ENCODE measurements at regions not wholly inside any gene's neighbourhood (a gene's known extent, or its start where the extent isn't known, plus 50 kb on each side); places are given as distances from the start of the nearest gene placed in this dataset.

GRCh38 chr13:40275155-40275554 lies 391.3 kb downstream of the FOXO1 start:
- Histone ChIP-seq H2BK12ac (ENCODE audit: low read length in 2 of 2) (no peak overlapping the region), H2AFZ (ENCODE audit: low read depth, low read length) (no peak overlapping the region), H3K4me2 (ENCODE audit: low read length, poor library complexity, severe bottlenecking) (no peak overlapping the region), H2AK5ac (ENCODE audit: low read length, severe bottlenecking) (peak overlapping the region; percentile 0), H3K18ac (ENCODE audit: low read depth in 1 of 2, low read length in 2 of 2) (no peak overlapping the region), H3K27ac (ENCODE audit: low read length, poor library complexity, severe bottlenecking) (no peak overlapping the region), H3K9me3 (ENCODE audit: control insufficient read depth, low read length) (no peaks in the 10 kb centered on the region), H4K8ac (ENCODE audit: low read length) (no peak overlapping the region), H2BK5ac (ENCODE audit: low read depth, low read length, poor library complexity, severe bottlenecking) (no peak overlapping the region), H3K14ac (ENCODE audit: low read length in 2 of 2) (no peak overlapping the region), H3K4me3 (ENCODE audit: insufficient read depth in 1 of 2, low read depth in 1 of 2, low read length in 2 of 2) (no peak overlapping the region), H3K9ac (ENCODE audit: low read length) (no peak overlapping the region), H2BK120ac (ENCODE audit: low read depth, low read length) (no peak overlapping the region), H3K79me1 (replicated peaks; ENCODE audit: low read length, poor library complexity, severe bottlenecking) (no peaks in the 10 kb centered on the region), H3K23ac (ENCODE audit: low read length in 2 of 2) (no peak overlapping the region), H3K36me3 (ENCODE audit: control insufficient read depth in 1 of 2, insufficient read depth in 2 of 2, low read depth in 1 of 2, low read length in 2 of 2) (no peaks in the 10 kb centered on the region), H4K91ac (ENCODE audit: low read length) (no peak overlapping the region), H3K4me1 (ENCODE audit: control insufficient read depth, insufficient read depth, low read depth, low read length) (peaks cover 21% of the 10 kb centered on the region), H3K4ac (ENCODE audit: low read depth in 1 of 2, low read length in 2 of 2) (no peak overlapping the region), H2BK15ac (ENCODE audit: low read depth, poor library complexity, severe bottlenecking) (no peak overlapping the region), H3K27me3 (ENCODE audit: control insufficient read depth in 1 of 2, insufficient read depth in 1 of 2, low read length in 2 of 2) (peaks cover 0 to 6% of the 10 kb centered on the region in 2 experiments)
- WGBS, result 95% methylated on average over 4 of the region's 4 CpGs
- DNase-seq, result no peak

DNA sequence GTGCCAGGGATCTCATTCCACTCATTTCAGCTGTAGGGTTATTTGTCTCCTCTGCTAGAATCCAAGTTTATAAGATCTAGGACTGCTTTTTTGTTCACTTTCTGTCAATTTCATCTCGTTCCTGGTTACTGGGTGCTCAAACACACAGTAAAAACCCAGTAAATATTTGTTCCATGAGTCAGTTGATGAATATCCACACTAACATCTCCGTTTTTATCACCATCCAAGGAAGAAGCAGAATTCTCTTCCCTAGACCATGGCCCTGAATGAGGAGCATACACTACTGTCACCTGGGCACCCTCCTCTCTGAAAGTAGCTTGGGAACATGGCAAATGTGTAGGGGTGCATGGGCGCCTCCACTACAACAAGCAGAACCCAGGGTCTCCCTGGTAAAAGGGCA lies 390.8 kb downstream of the FOXO1 start:
- Histone ChIP-seq H3K9ac (ENCODE audit: low read length) (no peak overlapping the region), H2BK15ac (ENCODE audit: low read depth, poor library complexity, severe bottlenecking) (no peak overlapping the region), H3K18ac (ENCODE audit: low read depth in 1 of 2, low read length in 2 of 2) (no peak overlapping the region), H3K79me1 (replicated peaks; ENCODE audit: low read length, poor library complexity, severe bottlenecking) (no peaks in the 10 kb centered on the region), H3K4me3 (ENCODE audit: insufficient read depth in 1 of 2, low read depth in 1 of 2, low read length in 2 of 2) (no peak overlapping the region), H2BK120ac (ENCODE audit: low read depth, low read length) (no peak overlapping the region), H2AK5ac (ENCODE audit: low read length, severe bottlenecking) (peak overlapping the region; percentile 43), H2BK5ac (ENCODE audit: low read depth, low read length, poor library complexity, severe bottlenecking) (no peak overlapping the region), H3K23ac (ENCODE audit: low read length in 2 of 2) (no peak overlapping the region), H2AFZ (ENCODE audit: low read depth, low read length) (no peak overlapping the region), H3K14ac (ENCODE audit: low read length in 2 of 2) (no peak overlapping the region), H4K91ac (ENCODE audit: low read length) (no peak overlapping the region), H3K4me1 (ENCODE audit: control insufficient read depth, insufficient read depth, low read depth, low read length) (peaks cover 21% of the 10 kb centered on the region), H3K27me3 (ENCODE audit: control insufficient read depth in 1 of 2, insufficient read depth in 1 of 2, low read length in 2 of 2) (peaks cover 0 to 6% of the 10 kb centered on the region in 2 experiments), H3K4ac (ENCODE audit: low read depth in 1 of 2, low read length in 2 of 2) (no peak overlapping the region), H3K4me2 (ENCODE audit: low read length, poor library complexity, severe bottlenecking) (no peak overlapping the region), H3K27ac (ENCODE audit: low read length, poor library complexity, severe bottlenecking) (no peak overlapping the region), H2BK12ac (ENCODE audit: low read length in 2 of 2) (no peak overlapping the region), H3K9me3 (ENCODE audit: control insufficient read depth, low read length) (no peaks in the 10 kb centered on the region), H4K8ac (ENCODE audit: low read length) (no peak overlapping the region), H3K36me3 (ENCODE audit: control insufficient read depth in 1 of 2, insufficient read depth in 2 of 2, low read depth in 1 of 2, low read length in 2 of 2) (no peaks in the 10 kb centered on the region)
- 49% methylated on average over 3 of the region's 3 CpGs for WGBS
- peak; percentile 13 for DNase-seq

GRCh38 chr13:40283666-40284065 lies 382.8 kb downstream of the FOXO1 start:
- Histone ChIP-seq H2BK120ac (ENCODE audit: low read depth, low read length) (no peak overlapping the region), H3K36me3 (ENCODE audit: control insufficient read depth in 1 of 2, insufficient read depth in 2 of 2, low read depth in 1 of 2, low read length in 2 of 2) (no peaks in the 10 kb centered on the region), H2BK5ac (ENCODE audit: low read depth, low read length, poor library complexity, severe bottlenecking) (no peak overlapping the region), H3K23ac (ENCODE audit: low read length in 2 of 2) (no peak overlapping the region), H3K4me2 (ENCODE audit: low read length, poor library complexity, severe bottlenecking) (no peak overlapping the region), H3K9ac (ENCODE audit: low read length) (no peak overlapping the region), H3K9me3 (ENCODE audit: control insufficient read depth, low read length) (no peaks in the 10 kb centered on the region), H3K4me3 (ENCODE audit: insufficient read depth in 1 of 2, low read depth in 1 of 2, low read length in 2 of 2) (no peak overlapping the region), H2BK15ac (ENCODE audit: low read depth, poor library complexity, severe bottlenecking) (no peak overlapping the region), H3K4ac (ENCODE audit: low read depth in 1 of 2, low read length in 2 of 2) (no peak overlapping the region), H4K91ac (ENCODE audit: low read length) (no peak overlapping the region), H4K8ac (ENCODE audit: low read length) (no peak overlapping the region), H3K18ac (ENCODE audit: low read depth in 1 of 2, low read length in 2 of 2) (no peak overlapping the region), H3K27ac (ENCODE audit: low read length, poor library complexity, severe bottlenecking) (no peak overlapping the region), H3K4me1 (ENCODE audit: control insufficient read depth, insufficient read depth, low read depth, low read length) (no peaks in the 10 kb centered on the region), H3K79me1 (replicated peaks; ENCODE audit: low read length, poor library complexity, severe bottlenecking) (no peaks in the 10 kb centered on the region), H3K27me3 (ENCODE audit: control insufficient read depth in 1 of 2, insufficient read depth in 1 of 2, low read length in 2 of 2) (no peaks in the 10 kb centered on the region), H2BK12ac (ENCODE audit: low read length in 2 of 2) (no peak overlapping the region), H2AK5ac (ENCODE audit: low read length, severe bottlenecking) (no peak overlapping the region), H3K14ac (ENCODE audit: low read length in 2 of 2) (no peak overlapping the region), H2AFZ (ENCODE audit: low read depth, low read length) (no peak overlapping the region)
- no peak for DNase-seq
- 74% methylated on average over 3 of the region's 3 CpGs for WGBS

DNA sequence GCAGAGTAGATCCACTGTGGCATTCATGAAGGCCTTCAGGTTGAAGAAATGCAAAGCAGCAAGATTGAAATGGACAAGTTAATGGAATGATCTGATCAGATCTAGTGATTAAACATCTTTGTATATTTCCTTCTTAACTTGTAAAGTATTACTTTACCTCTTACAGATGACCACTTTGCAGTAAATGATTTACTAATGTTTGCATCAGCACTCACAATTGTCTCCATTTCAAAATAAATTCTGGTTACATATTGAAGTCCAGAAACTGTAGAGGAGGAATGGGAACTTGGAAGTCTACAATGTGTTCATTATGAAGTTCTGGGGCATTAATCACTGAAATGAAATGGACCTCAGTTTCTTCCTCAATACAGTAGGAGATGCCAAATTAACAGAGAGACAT lies 380.8 kb downstream of the FOXO1 start:
- Histone ChIP-seq H4K8ac (ENCODE audit: low read length) (no peak overlapping the region), H3K23ac (ENCODE audit: low read length in 2 of 2) (no peak overlapping the region), H3K9me3 (ENCODE audit: control insufficient read depth, low read length) (no peaks in the 10 kb centered on the region), H3K18ac (ENCODE audit: low read depth in 1 of 2, low read length in 2 of 2) (no peak overlapping the region), H3K4me2 (ENCODE audit: low read length, poor library complexity, severe bottlenecking) (no peak overlapping the region), H4K91ac (ENCODE audit: low read length) (no peak overlapping the region), H2BK12ac (ENCODE audit: low read length in 2 of 2) (no peak overlapping the region), H3K36me3 (ENCODE audit: control insufficient read depth in 1 of 2, insufficient read depth in 2 of 2, low read depth in 1 of 2, low read length in 2 of 2) (no peaks in the 10 kb centered on the region), H2AFZ (ENCODE audit: low read depth, low read length) (no peak overlapping the region), H3K14ac (ENCODE audit: low read length in 2 of 2) (no peak overlapping the region), H3K27me3 (ENCODE audit: control insufficient read depth in 1 of 2, insufficient read depth in 1 of 2, low read length in 2 of 2) (no peaks in the 10 kb centered on the region), H2AK5ac (ENCODE audit: low read length, severe bottlenecking) (no peak overlapping the region), H2BK120ac (ENCODE audit: low read depth, low read length) (no peak overlapping the region), H3K9ac (ENCODE audit: low read length) (no peak overlapping the region), H3K27ac (ENCODE audit: low read length, poor library complexity, severe bottlenecking) (no peak overlapping the region), H2BK5ac (ENCODE audit: low read depth, low read length, poor library complexity, severe bottlenecking) (no peak overlapping the region), H3K4me1 (ENCODE audit: control insufficient read depth, insufficient read depth, low read depth, low read length) (no peaks in the 10 kb centered on the region), H3K4me3 (ENCODE audit: insufficient read depth in 1 of 2, low read depth in 1 of 2, low read length in 2 of 2) (no peak overlapping the region), H2BK15ac (ENCODE audit: low read depth, poor library complexity, severe bottlenecking) (no peak overlapping the region), H3K4ac (ENCODE audit: low read depth in 1 of 2, low read length in 2 of 2) (no peak overlapping the region), H3K79me1 (replicated peaks; ENCODE audit: low read length, poor library complexity, severe bottlenecking) (no peaks in the 10 kb centered on the region)
- no peak for DNase-seq
